Ovary (tissue), 7 donors: ENCODE measurements at regions not wholly inside any gene's neighbourhood (a gene's known extent, or its start where the extent isn't known, plus 50 kb on each side); places are given as distances from the start of the nearest gene placed in this dataset.

Source experiments
- DNase-seq, 5 donors: peaks; one replicate each; pipeline ENCODE4 v3.0.0-alpha.2; 2019 to 2020
- H3K27ac ChIP-seq, 2 donors: fragments of 200-600 bp; one replicate each; pipeline versions ENCODE4 v1.5.1 to v1.8.0; 2019 to 2022
- H3K27me3 ChIP-seq: fragments of 200-600 bp; one replicate; pipeline ENCODE4 v1.8.0; 2022
- H3K36me3 ChIP-seq: fragments of 200-600 bp; sonication (generic); one replicate; pipeline ENCODE4 v1.5.1; 2019
- H3K4me1 ChIP-seq: one replicate; pipeline ENCODE4 v1.8.1; 2013; ENCODE audit warnings: mild to moderate bottlenecking, moderate library complexity; ENCODE audit not compliant: insufficient read depth
- H3K4me3 ChIP-seq: fragments of 200-600 bp; sonication (generic); one replicate; pipeline ENCODE4 v1.5.1; 2017
- H3K9me3 ChIP-seq, 2 donors: fragments of 200-600 bp in 1 of 2; sonication (generic) in 1 of 2; one replicate each; pipeline versions ENCODE4 v1.5.1 to v1.8.1; 2013 to 2019; ENCODE audit warnings: mild to moderate bottlenecking in 1 of 2, moderate library complexity in 1 of 2
- EP300 ChIP-seq: sonication (generic); formaldehyde crosslinking; IDR thresholded peaks from one replicate; pipeline ENCODE4 v1.6.1; 2017; ENCODE audit warnings: antibody characterized with exemption
- POLR2A ChIP-seq: fragments of 450-650 bp; IDR thresholded peaks from one replicate; pipeline ENCODE4 v1.6.1; 2017; ENCODE audit warnings: antibody characterized with exemption, mild to moderate bottlenecking, moderate library complexity
- WGBS, 3 donors: extraction: QIAGEN DNeasy Blood & Tissue Kit in 1 of 3; methylation state at CpG; one replicate each; pipeline versions ENCODE4 v1.1.5 to v1.1.7; 2013 to 2017; 5-methylcytosine and 5-hydroxymethylcytosine counted together
- intact Hi-C, 4 donors: fragments of 100-400 bp; cut with DNase I; formaldehyde crosslinking; loops; one replicate each; pipeline versions ENCODE4 v1.11.0 to v1.15.1; 2022 to 2023
- TF ChIP-seq, protein P1 (sequence below), 3 donors: fragments of 450-650 bp in 2 of 3; fragments of 200-600 bp in 1 of 3; IDR thresholded peaks; one replicate each; pipeline versions ENCODE4 v1.5.1 to v1.8.0; 2016 to 2022; ENCODE audit warnings: antibody characterized with exemption in 3 of 3, mild to moderate bottlenecking in 1 of 3
- donor health status: DM: no; HTN: no; CAD: no; lungs with moderate emphysema.
- donor health status: DM: no; HTN: no; CAD: no.
- donor health status: Bipolar disorder and iron deficiency.
- donor health status: DM: no; HTN: no; CAD: no.
- donor health status: DM: yes; HTN: yes; CAD: no.

DNA sequence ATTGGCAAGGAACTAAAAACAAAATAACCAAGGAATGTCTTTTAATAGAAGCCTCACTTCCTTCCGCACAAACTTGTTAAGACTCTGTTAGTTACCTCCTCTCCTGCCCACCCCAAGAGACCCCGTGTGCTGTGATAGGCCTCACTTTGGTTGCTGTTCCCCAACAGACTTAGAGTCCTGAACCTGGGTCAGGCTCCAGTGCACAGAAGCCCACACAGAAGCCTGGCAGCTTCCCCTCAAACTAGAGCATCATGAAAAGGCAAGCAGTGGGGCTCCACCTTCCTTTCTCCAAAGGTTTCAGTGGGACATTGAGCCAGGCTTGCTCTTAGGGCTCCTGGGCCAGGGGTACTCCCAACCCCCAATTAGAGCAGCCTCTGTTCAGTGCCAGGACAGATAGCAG, 230.5 kb downstream of the ESM1 start:
- intact Hi-C loops, result no loop called here
- no peaks in the 10 kb centered on the region for H3K9me3 ChIP-seq
- H3K4me1 ChIP-seq, result no peaks in the 10 kb centered on the region
- no peak overlapping the region for H3K27ac ChIP-seq
- TF ChIP-seq POLR2A, result no peak
- TF ChIP-seq, protein P1, sequence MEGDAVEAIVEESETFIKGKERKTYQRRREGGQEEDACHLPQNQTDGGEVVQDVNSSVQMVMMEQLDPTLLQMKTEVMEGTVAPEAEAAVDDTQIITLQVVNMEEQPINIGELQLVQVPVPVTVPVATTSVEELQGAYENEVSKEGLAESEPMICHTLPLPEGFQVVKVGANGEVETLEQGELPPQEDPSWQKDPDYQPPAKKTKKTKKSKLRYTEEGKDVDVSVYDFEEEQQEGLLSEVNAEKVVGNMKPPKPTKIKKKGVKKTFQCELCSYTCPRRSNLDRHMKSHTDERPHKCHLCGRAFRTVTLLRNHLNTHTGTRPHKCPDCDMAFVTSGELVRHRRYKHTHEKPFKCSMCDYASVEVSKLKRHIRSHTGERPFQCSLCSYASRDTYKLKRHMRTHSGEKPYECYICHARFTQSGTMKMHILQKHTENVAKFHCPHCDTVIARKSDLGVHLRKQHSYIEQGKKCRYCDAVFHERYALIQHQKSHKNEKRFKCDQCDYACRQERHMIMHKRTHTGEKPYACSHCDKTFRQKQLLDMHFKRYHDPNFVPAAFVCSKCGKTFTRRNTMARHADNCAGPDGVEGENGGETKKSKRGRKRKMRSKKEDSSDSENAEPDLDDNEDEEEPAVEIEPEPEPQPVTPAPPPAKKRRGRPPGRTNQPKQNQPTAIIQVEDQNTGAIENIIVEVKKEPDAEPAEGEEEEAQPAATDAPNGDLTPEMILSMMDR (IDR thresholded peaks at IDR 0.05), result no peak
- no peak for TF ChIP-seq EP300
- H3K4me3 ChIP-seq, result no peak overlapping the region
- no peaks in the 10 kb centered on the region for H3K27me3 ChIP-seq
- H3K36me3 ChIP-seq, result no peaks in the 10 kb centered on the region
- DNase-seq, result no peak
- 71 to 77% (median 72%) methylated on average over 2 of the region's 2 CpGs for WGBS, 3 donors

DNA sequence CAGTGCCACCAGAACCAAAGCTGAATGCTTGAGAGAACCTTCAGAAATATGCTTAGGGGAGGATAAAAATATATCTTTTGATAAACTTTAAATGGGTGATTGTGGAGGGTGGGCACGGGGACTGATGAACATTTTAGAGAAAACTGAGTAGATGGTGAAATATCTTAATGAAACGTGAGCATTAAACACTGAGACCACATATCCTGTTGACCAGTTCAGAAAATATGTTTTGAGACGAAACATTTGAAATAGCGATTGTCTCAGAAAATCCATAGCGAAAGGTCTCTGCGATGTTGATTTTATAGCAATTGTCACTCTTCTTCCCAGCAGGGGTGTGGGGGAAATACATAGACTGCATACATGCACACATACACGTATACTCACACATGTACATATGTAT, 231.0 kb downstream of the ESM1 start:
- Histone ChIP-seq H3K4me3 (no peak overlapping the region), H3K4me1 (no peaks in the 10 kb centered on the region), H3K36me3 (no peaks in the 10 kb centered on the region), H3K27me3 (no peaks in the 10 kb centered on the region), H3K9me3 (no peaks in the 10 kb centered on the region), H3K27ac (no peak overlapping the region)
- TF ChIP-seq, protein P1 (IDR thresholded peaks at IDR 0.05), result no peak
- no peak for TF ChIP-seq EP300
- TF ChIP-seq POLR2A, result no peak
- intact Hi-C loops, result no loop called here
- DNase-seq, result no peak
- 87 to 93% (median 90%) methylated on average over 7 of the region's 7 CpGs for WGBS, 3 donors

DNA sequence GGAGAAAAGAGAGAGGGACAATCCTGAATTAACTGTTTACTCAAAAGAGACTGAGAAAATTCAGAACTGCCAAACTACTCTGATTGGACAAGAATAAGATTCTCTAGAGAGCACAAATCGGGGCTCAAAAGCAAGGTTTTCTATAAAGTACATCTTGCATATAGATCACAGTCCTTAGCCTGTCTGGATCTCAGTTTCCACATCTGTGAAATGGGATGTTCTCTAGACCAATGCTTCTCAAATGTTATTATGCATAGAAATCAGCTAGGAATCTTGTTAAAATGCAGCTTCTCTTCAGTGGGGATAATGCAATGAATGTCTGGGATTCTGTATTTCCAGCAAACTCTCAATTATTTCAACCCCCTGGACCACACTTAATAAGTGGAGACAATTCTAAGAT, 231.6 kb downstream of the ESM1 start:
- intact Hi-C loops, result no loop called here
- Histone ChIP-seq H3K27me3 (no peaks in the 10 kb centered on the region), H3K4me3 (no peak overlapping the region), H3K36me3 (no peaks in the 10 kb centered on the region), H3K4me1 (no peaks in the 10 kb centered on the region), H3K27ac (no peak overlapping the region), H3K9me3 (no peaks in the 10 kb centered on the region)
- 94 to 100% (median 97%) methylated on average over 1 of the region's 1 CpG for WGBS, 3 donors
- TF ChIP-seq, protein P1 (IDR thresholded peaks at IDR 0.05), result no peak
- TF ChIP-seq POLR2A, result no peak
- no peak for TF ChIP-seq EP300
- DNase-seq, result no peak

DNA sequence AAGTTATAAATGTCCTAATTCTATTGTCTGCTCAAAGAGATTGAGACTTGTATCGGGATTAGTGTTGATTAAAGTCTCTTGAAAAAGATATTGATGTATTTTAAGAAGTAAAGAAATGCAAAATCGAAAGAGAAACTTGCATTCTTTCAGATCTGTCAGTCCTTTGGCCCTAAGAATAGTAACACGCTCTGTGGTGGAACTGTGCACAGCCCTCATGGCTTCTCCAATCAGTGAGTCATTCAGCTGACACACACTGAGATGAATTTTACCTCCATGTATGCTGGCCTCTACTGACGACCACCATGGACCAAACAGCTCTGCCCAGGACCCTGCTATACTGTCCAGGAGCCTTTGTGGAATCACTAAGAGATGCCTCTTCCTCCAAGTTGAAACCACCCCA, 232.4 kb downstream of the ESM1 start:
- no peaks in the 10 kb centered on the region for H3K4me1 ChIP-seq
- WGBS, 3 donors, result 39 to 59% (median 43%) methylated on average over 4 of the region's 4 CpGs
- TF ChIP-seq EP300 (no peak), POLR2A (no peak)
- TF ChIP-seq, protein P1 (IDR thresholded peaks at IDR 0.05), result no peak
- intact Hi-C loops, result no loop called here
- no peaks in the 10 kb centered on the region for H3K36me3 ChIP-seq
- no peaks in the 10 kb centered on the region for H3K27me3 ChIP-seq
- DNase-seq, result no peak
- H3K9me3 ChIP-seq, result no peaks in the 10 kb centered on the region
- no peak overlapping the region for H3K4me3 ChIP-seq
- H3K27ac ChIP-seq, result no peak overlapping the region

DNA sequence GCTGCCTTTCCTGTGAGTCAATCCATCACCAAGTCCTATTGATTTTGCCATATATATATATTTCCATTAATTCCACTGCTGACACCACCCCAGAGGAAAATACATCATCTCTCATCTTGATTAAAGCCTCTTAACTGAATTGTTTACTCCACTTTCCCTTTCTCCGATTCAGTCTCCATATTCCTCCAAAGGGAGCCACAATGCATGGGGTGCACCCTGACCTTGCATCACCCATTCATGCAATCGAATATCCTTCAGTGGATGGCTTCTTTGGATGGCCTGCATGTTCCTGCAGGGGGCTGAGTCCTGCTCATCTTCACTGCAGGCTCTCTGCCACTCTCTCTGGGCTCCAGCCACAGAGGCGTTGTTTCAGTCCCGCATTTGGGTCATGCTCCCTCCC, 231.0 kb downstream of the SNX18 start:
- Histone ChIP-seq H3K4me1 (peaks cover 4% of the 10 kb centered on the region), H3K4me3 (no peak overlapping the region), H3K36me3 (no peaks in the 10 kb centered on the region), H3K27ac (no peak overlapping the region), H3K9me3 (no peaks in the 10 kb centered on the region), H3K27me3 (no peaks in the 10 kb centered on the region)
- WGBS, 3 donors, result 89 to 95% (median 94%) methylated on average over 4 of the region's 4 CpGs
- DNase-seq, result no peak
- intact Hi-C loops, result no loop called here
- TF ChIP-seq EP300 (no peak), POLR2A (no peak)
- TF ChIP-seq, protein P1 (IDR thresholded peaks at IDR 0.05), result no peak
